ENCODE measurements at regions not wholly inside any gene's neighbourhood (a gene's known extent, or its start where the extent isn't known, plus 50 kb on each side); places are given as distances from the start of the nearest gene placed in this dataset.
A peak's percentile ranks its signal among the peaks of the same experiment; 100 is the strongest.
"Not testable (repeated sequence)": the region's sequence is repeated elsewhere in the genome, so short reads cannot be mapped to it uniquely, and the experiment has no call there.

DNA sequence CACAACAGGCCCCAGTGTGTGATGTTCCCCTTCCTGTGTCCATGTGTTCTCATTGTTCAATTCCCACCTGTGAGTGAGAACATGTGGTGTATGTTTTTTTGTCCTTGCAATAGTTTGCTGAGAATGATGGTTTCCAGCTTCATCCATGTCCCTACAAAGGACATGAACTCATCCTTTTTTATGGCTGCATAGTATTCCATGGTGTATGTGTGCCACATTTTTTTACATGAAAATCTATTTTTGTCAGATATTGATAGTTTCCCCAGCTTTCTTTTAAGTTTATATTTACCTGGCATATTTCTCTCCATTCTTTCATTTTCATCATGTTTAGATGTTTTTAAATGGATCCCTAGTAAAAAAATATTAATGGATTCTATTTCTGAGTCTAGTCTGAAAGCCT is 264.2 kb upstream of the UGT8 start:
- not testable (repeated sequence) for H3K4me1 ChIP-seq (ENCODE audit: control insufficient read depth, insufficient read depth, low read length); H3K27ac ChIP-seq (ENCODE audit: low read length); H3K27me3 ChIP-seq (ENCODE audit: control insufficient read depth, insufficient read depth, low read length); H3K4me3 ChIP-seq (ENCODE audit: low read length); H3K9me3 ChIP-seq (replicated peaks; ENCODE audit: control insufficient read depth, low read depth, low read length); H3K36me3 ChIP-seq (ENCODE audit: control insufficient read depth, insufficient read depth, low read length); DNase-seq

DNA sequence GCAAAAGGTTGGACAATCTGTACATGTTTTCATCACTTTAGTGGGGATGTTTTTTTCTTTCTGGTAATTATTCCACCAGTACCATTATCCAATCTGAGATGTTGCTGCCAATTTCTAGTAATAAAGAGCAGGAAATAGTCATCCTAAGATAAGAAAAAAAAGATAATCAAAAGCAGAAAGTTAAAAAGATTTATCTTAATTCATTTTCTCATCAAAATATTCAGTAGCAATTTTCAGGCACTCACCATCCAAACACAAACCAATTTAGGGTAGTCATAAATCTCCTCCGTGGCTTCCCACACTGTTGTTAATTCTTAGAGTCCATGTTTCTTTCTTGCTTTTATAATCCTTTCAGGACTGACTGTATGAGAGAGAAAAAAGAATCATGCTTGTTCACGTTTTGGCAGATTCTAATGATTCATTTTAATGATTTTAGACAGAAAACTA is 263.7 kb upstream of the UGT8 start:
- Histone ChIP-seq H3K27me3 (ENCODE audit: control insufficient read depth, insufficient read depth, low read length) (no peaks in the 10 kb centered on the region), H3K9me3 (replicated peaks; ENCODE audit: control insufficient read depth, low read depth, low read length) (no peaks in the 10 kb centered on the region), H3K36me3 (ENCODE audit: control insufficient read depth, insufficient read depth, low read length) (no peaks in the 10 kb centered on the region), H3K4me1 (ENCODE audit: control insufficient read depth, insufficient read depth, low read length) (no peaks in the 10 kb centered on the region), H3K27ac (ENCODE audit: low read length) (no peak overlapping the region), H3K4me3 (ENCODE audit: low read length) (no peak overlapping the region)
- no peak for DNase-seq
- no CpG with 5 or more reads among the region's 2 CpGs for WGBS (ENCODE audit: insufficient coverage)

DNA sequence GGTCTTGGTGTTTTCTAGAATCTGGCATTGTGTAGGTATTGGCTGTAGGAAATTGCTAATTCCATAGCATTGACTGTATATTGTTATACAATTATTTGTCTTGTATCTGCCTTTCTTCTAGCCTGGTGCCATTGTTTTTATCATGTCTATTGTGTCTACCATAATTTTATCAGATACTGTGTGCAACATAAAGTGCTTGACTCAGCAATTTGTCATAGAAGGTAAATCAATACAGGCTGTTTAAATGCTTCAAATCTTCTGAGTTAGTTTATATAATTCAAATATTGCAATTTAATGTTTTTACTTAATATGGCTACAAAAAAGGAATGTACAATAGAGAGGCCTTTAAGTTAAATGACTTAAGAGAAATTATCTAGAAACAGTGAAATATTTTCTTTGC is 263.3 kb upstream of the UGT8 start:
- no peaks in the 10 kb centered on the region for H3K4me1 ChIP-seq (ENCODE audit: control insufficient read depth, insufficient read depth, low read length)
- H3K4me3 ChIP-seq (ENCODE audit: low read length), result no peak overlapping the region
- DNase-seq, result no peak
- H3K9me3 ChIP-seq (replicated peaks; ENCODE audit: control insufficient read depth, low read depth, low read length), result no peaks in the 10 kb centered on the region
- no peaks in the 10 kb centered on the region for H3K27me3 ChIP-seq (ENCODE audit: control insufficient read depth, insufficient read depth, low read length)
- no peaks in the 10 kb centered on the region for H3K36me3 ChIP-seq (ENCODE audit: control insufficient read depth, insufficient read depth, low read length)
- no peak overlapping the region for H3K27ac ChIP-seq (ENCODE audit: low read length)

DNA sequence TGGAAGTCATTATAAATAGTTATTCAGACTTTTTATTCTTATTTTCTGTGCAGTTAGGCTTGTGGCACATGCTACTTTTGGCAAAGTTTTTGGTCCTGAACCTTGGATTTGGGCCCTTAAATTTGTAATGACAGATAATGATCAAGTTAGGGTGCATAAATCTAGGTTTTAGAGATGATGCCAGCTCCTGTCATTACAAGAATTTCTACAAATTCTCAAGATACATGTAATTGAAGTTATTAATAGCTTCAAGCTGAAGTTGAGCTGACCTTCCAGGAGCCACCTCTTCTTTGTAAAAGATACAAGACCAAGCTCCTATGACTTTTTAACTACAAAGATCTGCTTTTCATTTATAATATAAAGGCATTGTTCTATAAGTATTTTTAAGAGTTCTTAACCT is 255.6 kb upstream of the UGT8 start:
- Histone ChIP-seq H3K9me3 (replicated peaks; ENCODE audit: control insufficient read depth, low read depth, low read length) (no peaks in the 10 kb centered on the region), H3K4me3 (ENCODE audit: low read length) (no peak overlapping the region), H3K36me3 (ENCODE audit: control insufficient read depth, insufficient read depth, low read length) (no peaks in the 10 kb centered on the region), H3K27ac (ENCODE audit: low read length) (no peak overlapping the region), H3K27me3 (ENCODE audit: control insufficient read depth, insufficient read depth, low read length) (no peaks in the 10 kb centered on the region), H3K4me1 (ENCODE audit: control insufficient read depth, insufficient read depth, low read length) (no peaks in the 10 kb centered on the region)
- no peak for DNase-seq

DNA sequence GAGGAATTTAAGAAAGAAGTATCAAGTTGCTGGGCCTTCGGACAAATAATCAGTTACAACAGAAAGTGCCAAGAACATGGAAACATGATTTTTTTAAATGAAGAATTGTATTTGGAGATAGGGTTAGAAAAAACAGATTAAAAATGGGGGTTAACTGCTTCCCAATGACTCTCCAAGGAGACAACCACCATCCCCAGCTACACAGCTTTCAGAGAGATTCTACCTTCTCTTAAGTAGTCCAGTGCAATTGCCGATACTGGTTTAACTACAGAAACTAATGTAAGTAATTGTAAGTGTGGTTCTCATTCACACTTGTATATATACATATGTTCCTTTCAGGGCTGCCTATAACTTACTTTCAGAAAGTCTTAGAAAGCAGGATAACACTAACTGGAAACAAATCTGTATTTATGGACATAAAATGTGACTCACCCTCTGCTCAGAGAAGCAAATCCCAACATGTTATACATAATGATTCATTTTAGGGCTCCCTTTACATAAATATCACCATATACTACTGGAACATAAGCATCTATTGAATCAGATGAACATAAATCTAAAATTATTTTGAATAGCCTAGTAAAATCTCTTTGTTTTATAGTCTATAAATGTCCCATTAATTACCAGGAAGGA is 248.9 kb upstream of the UGT8 start:
- H3K4me1 ChIP-seq (ENCODE audit: control insufficient read depth, insufficient read depth, low read length), result no peaks in the 10 kb centered on the region
- no peaks in the 10 kb centered on the region for H3K9me3 ChIP-seq (replicated peaks; ENCODE audit: control insufficient read depth, low read depth, low read length)
- DNase-seq, result no peak
- H3K27me3 ChIP-seq (ENCODE audit: control insufficient read depth, insufficient read depth, low read length), result no peaks in the 10 kb centered on the region
- no CpG with 5 or more reads among the region's 2 CpGs for WGBS (ENCODE audit: insufficient coverage)
- no peak overlapping the region for H3K4me3 ChIP-seq (ENCODE audit: low read length)
- H3K36me3 ChIP-seq (ENCODE audit: control insufficient read depth, insufficient read depth, low read length), result no peaks in the 10 kb centered on the region
- no peak overlapping the region for H3K27ac ChIP-seq (ENCODE audit: low read length)

DNA sequence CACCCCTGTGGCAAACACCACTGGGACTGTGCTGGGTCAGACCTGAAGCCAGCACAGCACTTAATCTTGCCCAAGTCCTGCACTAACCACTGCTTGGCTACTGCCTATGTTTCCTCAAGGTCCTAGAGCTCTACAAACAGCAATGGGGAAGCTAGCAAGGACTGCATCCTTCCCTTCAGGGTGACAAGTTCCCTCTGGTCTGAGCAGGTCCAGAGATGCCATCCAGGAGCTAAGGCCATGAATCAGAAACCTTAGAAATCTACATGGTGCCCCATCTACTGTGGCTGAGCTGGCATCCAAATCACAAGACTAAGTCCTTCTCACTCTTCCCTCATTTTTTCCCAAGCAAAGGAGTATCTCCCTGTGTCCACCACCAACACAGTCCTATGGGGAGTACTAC is 239.7 kb upstream of the UGT8 start:
- no peaks in the 10 kb centered on the region for H3K36me3 ChIP-seq (ENCODE audit: control insufficient read depth, insufficient read depth, low read length)
- H3K9me3 ChIP-seq (replicated peaks; ENCODE audit: control insufficient read depth, low read depth, low read length), result no peaks in the 10 kb centered on the region
- no peak overlapping the region for H3K4me3 ChIP-seq (ENCODE audit: low read length)
- H3K27ac ChIP-seq (ENCODE audit: low read length), result no peak overlapping the region
- no peak for DNase-seq
- no peaks in the 10 kb centered on the region for H3K27me3 ChIP-seq (ENCODE audit: control insufficient read depth, insufficient read depth, low read length)
- no peaks in the 10 kb centered on the region for H3K4me1 ChIP-seq (ENCODE audit: control insufficient read depth, insufficient read depth, low read length)

DNA sequence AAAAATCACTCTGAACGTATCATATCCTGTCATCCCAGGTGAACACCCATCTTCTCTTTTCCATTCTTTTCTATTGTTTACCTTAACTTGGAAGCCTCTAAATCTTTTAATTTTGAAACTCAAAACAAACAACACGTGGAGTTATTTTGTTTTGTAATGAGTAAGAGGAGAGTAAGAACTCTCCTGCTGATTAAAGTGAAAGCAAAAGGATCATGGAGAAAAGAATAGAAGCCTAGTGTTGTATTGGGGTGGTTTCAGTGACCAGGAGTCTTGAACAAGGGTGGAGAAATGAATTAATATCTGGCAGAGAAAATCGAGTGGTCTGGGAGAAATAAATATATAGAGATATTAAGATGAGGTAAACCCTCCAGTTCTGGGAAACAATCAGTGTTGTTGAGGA is 237.4 kb upstream of the UGT8 start:
- no peak for DNase-seq
- Histone ChIP-seq H3K27ac (ENCODE audit: low read length) (no peak overlapping the region), H3K36me3 (ENCODE audit: control insufficient read depth, insufficient read depth, low read length) (no peaks in the 10 kb centered on the region), H3K4me3 (ENCODE audit: low read length) (no peak overlapping the region), H3K9me3 (replicated peaks; ENCODE audit: control insufficient read depth, low read depth, low read length) (no peaks in the 10 kb centered on the region), H3K4me1 (ENCODE audit: control insufficient read depth, insufficient read depth, low read length) (no peaks in the 10 kb centered on the region), H3K27me3 (ENCODE audit: control insufficient read depth, insufficient read depth, low read length) (no peaks in the 10 kb centered on the region)
- WGBS (ENCODE audit: insufficient coverage), result 80% methylated on average over 1 of the region's 3 CpGs

DNA sequence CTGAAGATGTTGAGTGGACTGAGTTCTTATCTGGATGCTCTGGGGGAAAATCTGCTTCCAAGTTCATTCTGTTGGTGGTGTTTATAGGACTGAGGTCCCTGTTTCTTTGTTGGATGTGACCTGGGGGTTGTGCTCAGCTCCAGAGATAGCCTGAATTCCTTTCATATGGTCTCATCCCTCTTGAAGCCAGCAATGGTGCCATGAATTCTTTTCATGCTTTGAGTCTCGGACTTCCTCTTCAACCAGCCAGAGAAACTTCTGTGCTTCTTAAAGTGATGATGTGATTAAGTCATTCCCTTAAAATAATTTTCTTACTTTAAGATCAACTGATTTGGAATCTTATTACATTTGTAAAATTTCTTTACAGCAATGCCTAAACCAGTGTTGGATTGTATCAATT is 233.8 kb upstream of the UGT8 start:
- H3K27ac ChIP-seq (ENCODE audit: low read length), result no peak overlapping the region

DNA sequence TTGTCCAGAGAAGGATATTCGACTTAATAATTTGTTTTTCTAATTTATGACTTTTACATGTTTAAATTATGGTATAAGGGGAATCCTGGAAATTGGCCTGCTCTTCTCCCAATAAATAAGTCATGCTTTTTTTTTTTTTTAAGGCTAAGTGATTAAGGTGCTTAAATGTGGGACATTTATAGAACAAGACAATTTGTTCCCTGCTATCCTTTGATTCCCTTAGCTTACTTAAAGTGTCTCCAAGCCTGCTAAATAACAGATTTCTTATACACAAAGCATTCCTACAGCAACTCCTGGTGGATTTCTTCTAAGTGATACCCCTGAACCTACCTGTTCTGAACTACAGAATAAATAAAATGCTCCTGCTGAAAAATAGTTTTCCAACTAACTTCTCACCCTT is 233.0 kb upstream of the UGT8 start:
- no peak overlapping the region for H3K27ac ChIP-seq (ENCODE audit: low read length)
- no CpG with 5 or more reads among the region's 1 CpG for WGBS (ENCODE audit: insufficient coverage)
- DNase-seq, result no peak

More for the DNA sequence above, 233.8 kb upstream of the UGT8 start:
- H3K27me3 ChIP-seq (ENCODE audit: control insufficient read depth, insufficient read depth, low read length), result no peaks in the 10 kb centered on the region
- no peak overlapping the region for H3K4me3 ChIP-seq (ENCODE audit: low read length)
- H3K9me3 ChIP-seq (replicated peaks; ENCODE audit: control insufficient read depth, low read depth, low read length), result no peaks in the 10 kb centered on the region
- H3K4me1 ChIP-seq (ENCODE audit: control insufficient read depth, insufficient read depth, low read length), result no peaks in the 10 kb centered on the region
- DNase-seq, result peak; percentile 39
- H3K36me3 ChIP-seq (ENCODE audit: control insufficient read depth, insufficient read depth, low read length), result no peaks in the 10 kb centered on the region
- WGBS (ENCODE audit: insufficient coverage), result no CpG with 5 or more reads among the region's 1 CpG

DNA sequence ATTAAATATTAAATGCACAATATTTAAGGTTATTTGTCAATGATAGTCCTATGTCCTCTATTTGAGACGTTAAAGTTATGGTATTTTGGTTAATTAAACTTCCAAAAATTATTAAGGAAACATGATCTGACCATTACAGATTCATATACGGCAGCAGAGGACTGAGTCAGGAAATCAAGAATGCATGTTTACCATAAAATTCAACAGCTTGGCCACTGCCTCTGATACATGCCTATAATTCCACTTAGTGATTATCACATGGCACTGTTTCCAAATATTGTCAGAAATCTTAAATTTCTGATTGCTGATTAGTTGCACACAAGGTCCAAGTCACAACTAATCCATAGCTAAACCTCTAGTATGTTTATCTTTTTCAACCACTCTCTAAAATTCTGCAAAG is 232.2 kb upstream of the UGT8 start:
- Histone ChIP-seq H3K27me3 (ENCODE audit: control insufficient read depth, insufficient read depth, low read length) (no peaks in the 10 kb centered on the region), H3K4me3 (ENCODE audit: low read length) (no peak overlapping the region), H3K4me1 (ENCODE audit: control insufficient read depth, insufficient read depth, low read length) (no peaks in the 10 kb centered on the region), H3K27ac (ENCODE audit: low read length) (no peak overlapping the region), H3K9me3 (replicated peaks; ENCODE audit: control insufficient read depth, low read depth, low read length) (no peaks in the 10 kb centered on the region), H3K36me3 (ENCODE audit: control insufficient read depth, insufficient read depth, low read length) (no peaks in the 10 kb centered on the region)
- DNase-seq, result no peak
- WGBS (ENCODE audit: insufficient coverage), result 33% methylated on average over 1 of the region's 2 CpGs

More for the DNA sequence above, 233.0 kb upstream of the UGT8 start:
- Histone ChIP-seq H3K36me3 (ENCODE audit: control insufficient read depth, insufficient read depth, low read length) (no peaks in the 10 kb centered on the region), H3K4me3 (ENCODE audit: low read length) (no peak overlapping the region), H3K27me3 (ENCODE audit: control insufficient read depth, insufficient read depth, low read length) (no peaks in the 10 kb centered on the region), H3K4me1 (ENCODE audit: control insufficient read depth, insufficient read depth, low read length) (no peaks in the 10 kb centered on the region), H3K9me3 (replicated peaks; ENCODE audit: control insufficient read depth, low read depth, low read length) (no peaks in the 10 kb centered on the region)

DNA sequence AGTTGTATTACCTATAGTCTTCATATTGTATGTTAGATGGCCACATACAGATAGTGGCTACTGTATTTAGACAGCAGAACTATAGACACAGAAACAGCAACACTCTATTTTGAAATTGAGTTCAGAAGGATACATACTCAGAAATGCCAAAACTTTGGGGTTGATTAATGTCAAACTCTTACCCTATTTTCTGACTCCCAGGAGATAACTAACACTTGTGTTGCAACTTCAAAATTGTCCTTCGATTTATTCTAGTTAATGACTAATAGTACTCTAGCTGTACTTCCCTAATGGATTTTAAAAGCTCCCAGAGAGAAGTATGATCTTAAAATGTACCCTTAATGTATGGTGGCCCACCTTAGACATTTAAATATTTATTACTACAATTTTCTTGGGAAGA is 229.9 kb upstream of the UGT8 start:
- Histone ChIP-seq H3K36me3 (ENCODE audit: control insufficient read depth, insufficient read depth, low read length) (no peaks in the 10 kb centered on the region), H3K9me3 (replicated peaks; ENCODE audit: control insufficient read depth, low read depth, low read length) (no peaks in the 10 kb centered on the region), H3K27ac (ENCODE audit: low read length) (no peak overlapping the region), H3K4me3 (ENCODE audit: low read length) (no peak overlapping the region), H3K27me3 (ENCODE audit: control insufficient read depth, insufficient read depth, low read length) (no peaks in the 10 kb centered on the region), H3K4me1 (ENCODE audit: control insufficient read depth, insufficient read depth, low read length) (no peaks in the 10 kb centered on the region)
- no CpG with 5 or more reads among the region's 1 CpG for WGBS (ENCODE audit: insufficient coverage)
- no peak for DNase-seq
